Colonic mucosa (tissue), 4 donors: ENCODE measurements at regions not wholly inside any gene's neighbourhood (a gene's known extent, or its start where the extent isn't known, plus 50 kb on each side); places are given as distances from the start of the nearest gene placed in this dataset.

Experiments
- DNase-seq: peaks from one replicate; pipeline ENCODE4 v3.0.0-alpha.2; 2020
- H3K27ac ChIP-seq: fragments of 200-600 bp; one replicate; pipeline ENCODE4 v1.8.0; 2021
- H3K27me3 ChIP-seq: fragments of 200-600 bp; one replicate; pipeline ENCODE4 v1.8.0; 2021
- H3K36me3 ChIP-seq: fragments of 200-600 bp; one replicate; pipeline ENCODE4 v1.8.0; 2021
- H3K4me1 ChIP-seq: fragments of 200-600 bp; one replicate; pipeline ENCODE4 v1.8.0; 2021; ENCODE audit warnings: mild to moderate bottlenecking
- H3K4me3 ChIP-seq: fragments of 200-600 bp; one replicate; pipeline ENCODE4 v1.8.0; 2021
- H3K9ac ChIP-seq, 2 donors: one replicate each; pipeline ENCODE4 v1.7.0; 2013; ENCODE audit warnings: control low read depth in 2 of 2, low read depth in 2 of 2, low read length in 2 of 2
- H3K9me3 ChIP-seq: fragments of 200-600 bp; one replicate; pipeline ENCODE4 v1.8.0; 2021
- intact Hi-C: fragments of 100-400 bp; cut with DNase I; formaldehyde crosslinking; loops from one replicate; pipeline ENCODE4 v1.14.1; 2022
- TF ChIP-seq, protein P1 (sequence below): fragments of 200-600 bp; IDR thresholded peaks from one replicate; pipeline ENCODE4 v1.8.0; 2022; ENCODE audit warnings: antibody characterized with exemption, mild to moderate bottlenecking
- donor health status: healthy.
- donor health status: DM: no; HTN: no; CAD: no.
- donor health status: DM: no; HTN: no; CAD: no.

DNA sequence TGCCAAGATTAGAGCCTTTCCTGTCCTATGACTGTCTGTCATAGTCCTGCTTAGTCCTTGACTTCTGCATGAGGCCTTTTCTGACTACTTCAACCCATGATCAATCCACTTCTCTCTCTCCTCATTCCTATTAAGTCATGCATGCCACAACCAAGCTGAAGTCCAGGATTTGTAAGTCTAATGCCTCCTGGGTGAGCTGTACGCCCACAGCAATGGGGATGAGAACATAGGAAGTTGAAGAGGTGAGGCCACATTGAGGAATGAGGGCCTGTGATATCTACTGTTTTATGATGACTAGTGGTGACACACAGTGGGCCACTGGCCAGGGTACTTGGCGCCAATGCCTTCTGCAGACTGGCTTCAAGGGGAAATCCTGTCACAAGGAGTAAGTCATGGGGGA is 994.1 kb upstream of the TMEM132C start:
- Histone ChIP-seq H3K9ac (no peak overlapping the region), H3K27ac (no peak overlapping the region), H3K27me3 (no peaks in the 10 kb centered on the region), H3K9me3 (no peaks in the 10 kb centered on the region), H3K4me1 (no peaks in the 10 kb centered on the region), H3K4me3 (no peak overlapping the region), H3K36me3 (no peaks in the 10 kb centered on the region)
- no peak for DNase-seq
- TF ChIP-seq, protein P1, sequence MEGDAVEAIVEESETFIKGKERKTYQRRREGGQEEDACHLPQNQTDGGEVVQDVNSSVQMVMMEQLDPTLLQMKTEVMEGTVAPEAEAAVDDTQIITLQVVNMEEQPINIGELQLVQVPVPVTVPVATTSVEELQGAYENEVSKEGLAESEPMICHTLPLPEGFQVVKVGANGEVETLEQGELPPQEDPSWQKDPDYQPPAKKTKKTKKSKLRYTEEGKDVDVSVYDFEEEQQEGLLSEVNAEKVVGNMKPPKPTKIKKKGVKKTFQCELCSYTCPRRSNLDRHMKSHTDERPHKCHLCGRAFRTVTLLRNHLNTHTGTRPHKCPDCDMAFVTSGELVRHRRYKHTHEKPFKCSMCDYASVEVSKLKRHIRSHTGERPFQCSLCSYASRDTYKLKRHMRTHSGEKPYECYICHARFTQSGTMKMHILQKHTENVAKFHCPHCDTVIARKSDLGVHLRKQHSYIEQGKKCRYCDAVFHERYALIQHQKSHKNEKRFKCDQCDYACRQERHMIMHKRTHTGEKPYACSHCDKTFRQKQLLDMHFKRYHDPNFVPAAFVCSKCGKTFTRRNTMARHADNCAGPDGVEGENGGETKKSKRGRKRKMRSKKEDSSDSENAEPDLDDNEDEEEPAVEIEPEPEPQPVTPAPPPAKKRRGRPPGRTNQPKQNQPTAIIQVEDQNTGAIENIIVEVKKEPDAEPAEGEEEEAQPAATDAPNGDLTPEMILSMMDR, result no peak
- intact Hi-C loops, result no loop called here

DNA sequence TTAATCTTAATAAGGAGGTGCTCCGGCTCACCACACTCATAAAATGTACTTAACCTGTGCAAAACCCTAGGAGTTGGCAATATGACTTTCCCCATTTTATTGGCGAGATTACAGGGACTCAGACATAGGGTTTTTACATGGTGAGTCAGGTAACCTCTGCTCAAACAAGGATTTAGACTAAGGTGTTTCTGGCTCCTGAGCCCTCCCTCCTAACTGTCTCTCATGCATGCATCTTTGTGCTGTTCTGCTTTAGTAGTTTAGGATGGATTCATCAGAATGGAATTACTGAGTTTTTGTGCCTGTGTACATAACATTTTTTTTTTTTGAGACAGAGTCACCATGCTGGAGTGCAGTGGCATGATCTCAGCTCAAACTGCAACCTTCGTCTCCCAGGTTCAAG is 993.3 kb upstream of the TMEM132C start:
- Histone ChIP-seq H3K4me1 (no peaks in the 10 kb centered on the region), H3K27me3 (no peaks in the 10 kb centered on the region), H3K9ac (no peak overlapping the region), H3K4me3 (no peak overlapping the region), H3K27ac (no peak overlapping the region), H3K36me3 (no peaks in the 10 kb centered on the region), H3K9me3 (no peaks in the 10 kb centered on the region)
- DNase-seq, result no peak
- TF ChIP-seq, protein P1, result no peak
- intact Hi-C loops, result no loop called here

DNA sequence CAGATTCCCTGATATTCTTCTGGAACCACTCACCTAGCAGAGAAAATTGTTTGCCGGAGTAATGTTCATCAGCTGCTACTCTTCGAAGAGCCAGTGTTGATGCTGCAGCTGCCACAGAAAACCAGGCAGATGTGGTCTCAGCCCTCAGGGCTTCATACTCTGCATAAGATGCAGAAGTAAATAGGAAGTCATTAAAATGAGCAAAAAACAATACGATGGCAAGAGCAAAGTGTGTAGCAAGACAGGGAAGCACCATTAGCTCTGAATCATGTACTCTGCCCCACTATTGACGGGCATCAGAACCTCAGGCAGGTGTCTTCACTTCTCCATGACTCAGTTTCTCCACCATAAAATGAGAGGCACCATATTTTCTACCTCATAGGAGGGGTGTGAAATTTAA is 991.6 kb upstream of the TMEM132C start:
- no peak overlapping the region for H3K27ac ChIP-seq
- no peaks in the 10 kb centered on the region for H3K4me1 ChIP-seq
- intact Hi-C loops, result no loop called here
- H3K36me3 ChIP-seq, result no peaks in the 10 kb centered on the region
- H3K4me3 ChIP-seq, result no peak overlapping the region
- DNase-seq, result no peak
- TF ChIP-seq, protein P1, result no peak
- H3K9ac ChIP-seq, result no peak overlapping the region
- H3K9me3 ChIP-seq, result no peaks in the 10 kb centered on the region
- no peaks in the 10 kb centered on the region for H3K27me3 ChIP-seq

DNA sequence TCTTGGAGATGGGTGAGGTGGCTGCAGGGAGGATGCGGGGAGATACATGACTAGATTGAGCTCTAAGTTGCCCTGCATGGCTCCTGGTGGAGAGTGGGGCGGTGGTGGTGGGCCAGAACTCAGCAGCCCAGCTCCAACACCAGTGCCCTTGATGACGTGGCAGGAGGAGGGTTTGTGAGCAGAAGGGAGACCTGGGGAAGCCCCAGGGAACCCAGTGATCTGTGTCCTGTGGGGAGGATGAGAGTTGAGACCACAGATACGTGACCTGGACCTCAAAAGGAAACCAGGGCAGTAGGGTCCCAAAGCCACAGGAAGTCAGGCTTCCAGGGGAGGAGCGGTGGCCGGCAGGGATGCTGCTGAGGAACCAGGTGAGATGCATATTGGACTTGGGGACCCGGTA is 989.1 kb upstream of the TMEM132C start:
- H3K4me1 ChIP-seq, result no peaks in the 10 kb centered on the region
- H3K36me3 ChIP-seq, result no peaks in the 10 kb centered on the region
- intact Hi-C loops, result no loop called here
- H3K9me3 ChIP-seq, result no peaks in the 10 kb centered on the region
- H3K9ac ChIP-seq, result no peak overlapping the region
- no peaks in the 10 kb centered on the region for H3K27me3 ChIP-seq
- TF ChIP-seq, protein P1, result no peak
- DNase-seq, result no peak
- no peak overlapping the region for H3K4me3 ChIP-seq
- no peak overlapping the region for H3K27ac ChIP-seq

DNA sequence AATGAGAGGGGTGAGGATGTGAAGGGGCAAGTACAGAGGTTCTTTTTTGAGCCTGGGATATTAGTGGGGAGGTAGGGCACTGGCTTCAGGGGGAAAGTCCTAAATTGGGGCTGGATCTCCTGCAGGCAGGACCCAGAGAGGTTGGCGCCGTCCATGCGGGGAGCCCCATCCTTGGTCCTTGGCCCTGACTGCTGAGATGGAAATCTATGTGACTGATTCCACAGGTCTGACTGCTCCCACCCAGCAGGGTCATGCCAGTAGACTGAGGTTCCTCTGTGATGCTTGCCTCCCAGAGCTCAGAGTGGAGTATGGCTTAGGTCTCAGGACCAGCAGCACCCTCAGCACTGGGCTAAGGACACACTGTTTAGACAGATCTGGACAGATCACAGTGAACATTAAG is 988.6 kb upstream of the TMEM132C start:
- H3K36me3 ChIP-seq, result no peaks in the 10 kb centered on the region

More for the DNA sequence above, 988.6 kb upstream of the TMEM132C start:
- Histone ChIP-seq H3K9me3 (no peaks in the 10 kb centered on the region), H3K9ac (no peak overlapping the region), H3K27ac (no peak overlapping the region), H3K4me3 (no peak overlapping the region), H3K27me3 (no peaks in the 10 kb centered on the region), H3K4me1 (no peaks in the 10 kb centered on the region)
- DNase-seq, result no peak
- TF ChIP-seq, protein P1, result no peak
- intact Hi-C loops, result no loop called here
